ENCODE measurements at regions not wholly inside any gene's neighbourhood (a gene's known extent, or its start where the extent isn't known, plus 50 kb on each side); places are given as distances from the start of the nearest gene placed in this dataset.

GRCh38 chr13:89267734-89268133, 1596.6 kb downstream of the SLITRK5 start:
- ATAC-seq (replicated peaks in 1 of 2), result no peak
- no peak overlapping the region for H3K27ac Mint-ChIP-seq
- DNase-seq, result no peak
- H3K36me3 Mint-ChIP-seq (ENCODE audit: insufficient read depth in 2 of 2), result peaks cover 0 to 2% of the 10 kb centered on the region in 2 donors
- no peaks in the 10 kb centered on the region for H3K4me1 Mint-ChIP-seq (ENCODE audit: low read depth)
- H3K9me3 Mint-ChIP-seq, result peaks cover 8 to 10% of the 10 kb centered on the region in 2 donors
- H3K27me3 Mint-ChIP-seq (ENCODE audit: low read depth), result no peaks in the 10 kb centered on the region
- no peak overlapping the region for H3K4me3 Mint-ChIP-seq

- Mint-ChIP-seq H3K9me3 (peaks cover 6 to 8% of the 10 kb centered on the region in 2 donors), H3K36me3 (ENCODE audit: insufficient read depth in 2 of 2) (no peaks in the 10 kb centered on the region), H3K27ac (no peak overlapping the region), H3K4me3 (no peak overlapping the region), H3K4me1 (ENCODE audit: low read depth) (no peaks in the 10 kb centered on the region), H3K27me3 (ENCODE audit: low read depth) (no peaks in the 10 kb centered on the region)
- DNase-seq, result no peak
- no peak for ATAC-seq (replicated peaks in 1 of 2)
Observed at GRCh38 chr13:89269737-89270136, 1598.6 kb downstream of the SLITRK5 start.

GRCh38 chr13:89270736-89271135, 1599.6 kb downstream of the SLITRK5 start:
- ATAC-seq (replicated peaks in 1 of 2) (no peak), DNase-seq (no peak)
- H3K27ac Mint-ChIP-seq, result no peak overlapping the region
- H3K27me3 Mint-ChIP-seq (ENCODE audit: low read depth), result no peaks in the 10 kb centered on the region
- H3K9me3 Mint-ChIP-seq, result peaks cover 6 to 8% of the 10 kb centered on the region in 2 donors
- no peaks in the 10 kb centered on the region for H3K36me3 Mint-ChIP-seq (ENCODE audit: insufficient read depth in 2 of 2)
- H3K4me3 Mint-ChIP-seq, result no peak overlapping the region
- H3K4me1 Mint-ChIP-seq (ENCODE audit: low read depth), result no peaks in the 10 kb centered on the region

- ATAC-seq (replicated peaks in 1 of 2), result no peak
- no peak for DNase-seq
- no peak overlapping the region for H3K4me3 Mint-ChIP-seq
- H3K9me3 Mint-ChIP-seq, result peaks cover 8 to 9% of the 10 kb centered on the region in 2 donors
- H3K36me3 Mint-ChIP-seq (ENCODE audit: insufficient read depth in 2 of 2), result no peaks in the 10 kb centered on the region
- H3K27ac Mint-ChIP-seq, result no peak overlapping the region
- H3K4me1 Mint-ChIP-seq (ENCODE audit: low read depth), result no peaks in the 10 kb centered on the region
- no peaks in the 10 kb centered on the region for H3K27me3 Mint-ChIP-seq (ENCODE audit: low read depth)
Observed at GRCh38 chr13:89279374-89279773, 1608.2 kb downstream of the SLITRK5 start.

- Mint-ChIP-seq H3K4me1 (ENCODE audit: low read depth) (no peaks in the 10 kb centered on the region), H3K9me3 (peaks cover 8 to 9% of the 10 kb centered on the region in 2 donors), H3K27me3 (ENCODE audit: low read depth) (no peaks in the 10 kb centered on the region), H3K27ac (no peak overlapping the region), H3K36me3 (ENCODE audit: insufficient read depth in 2 of 2) (no peaks in the 10 kb centered on the region), H3K4me3 (no peak overlapping the region)
- no peak for DNase-seq
- no peak for ATAC-seq (replicated peaks in 1 of 2)
Observed at GRCh38 chr13:89281331-89281730, 1610.2 kb downstream of the SLITRK5 start.

GRCh38 chr13:89282241-89282640, 1611.1 kb downstream of the SLITRK5 start:
- Mint-ChIP-seq H3K4me1 (ENCODE audit: low read depth) (no peaks in the 10 kb centered on the region), H3K27me3 (ENCODE audit: low read depth) (no peaks in the 10 kb centered on the region), H3K36me3 (ENCODE audit: insufficient read depth in 2 of 2) (no peaks in the 10 kb centered on the region), H3K27ac (no peak overlapping the region), H3K9me3 (peaks cover 9 to 11% of the 10 kb centered on the region in 2 donors), H3K4me3 (no peak overlapping the region)
- ATAC-seq (replicated peaks in 1 of 2) (no peak), DNase-seq (no peak)

GRCh38 chr13:89287381-89287780, 1616.2 kb downstream of the SLITRK5 start:
- Mint-ChIP-seq H3K27me3 (ENCODE audit: low read depth) (no peaks in the 10 kb centered on the region), H3K4me3 (no peak overlapping the region), H3K9me3 (peaks cover 6 to 9% of the 10 kb centered on the region in 2 donors), H3K27ac (no peak overlapping the region), H3K4me1 (ENCODE audit: low read depth) (no peaks in the 10 kb centered on the region), H3K36me3 (ENCODE audit: insufficient read depth in 2 of 2) (no peaks in the 10 kb centered on the region)
- ATAC-seq (replicated peaks in 1 of 2) (no peak), DNase-seq (no peak)

- H3K36me3 Mint-ChIP-seq (ENCODE audit: insufficient read depth in 2 of 2), result peaks cover 0 to 1% of the 10 kb centered on the region in 2 donors
- H3K27me3 Mint-ChIP-seq (ENCODE audit: low read depth), result no peaks in the 10 kb centered on the region
- no peak for DNase-seq
- H3K9me3 Mint-ChIP-seq, result peaks cover 3 to 12% of the 10 kb centered on the region in 2 donors
- no peak overlapping the region for H3K27ac Mint-ChIP-seq
- no peak for ATAC-seq (replicated peaks in 1 of 2)
- H3K4me1 Mint-ChIP-seq (ENCODE audit: low read depth), result no peaks in the 10 kb centered on the region
- no peak overlapping the region for H3K4me3 Mint-ChIP-seq
Observed at GRCh38 chr13:89294115-89294867, 1623.1 kb downstream of the SLITRK5 start.

GRCh38 chr13:89307278-89307677, 1636.1 kb downstream of the SLITRK5 start:
- ATAC-seq (replicated peaks in 1 of 2), result no peak
- H3K4me3 Mint-ChIP-seq, result no peak overlapping the region
- no peaks in the 10 kb centered on the region for H3K36me3 Mint-ChIP-seq (ENCODE audit: insufficient read depth in 2 of 2)
- no peaks in the 10 kb centered on the region for H3K27me3 Mint-ChIP-seq (ENCODE audit: low read depth)
- no peak for DNase-seq
- H3K4me1 Mint-ChIP-seq (ENCODE audit: low read depth), result no peaks in the 10 kb centered on the region
- no peak overlapping the region for H3K27ac Mint-ChIP-seq
- H3K9me3 Mint-ChIP-seq, result peaks cover 8 to 15% of the 10 kb centered on the region in 2 donors

GRCh38 chr13:89310943-89311672, 1639.9 kb downstream of the SLITRK5 start:
- H3K4me1 Mint-ChIP-seq (ENCODE audit: low read depth), result no peaks in the 10 kb centered on the region
- no peaks in the 10 kb centered on the region for H3K27me3 Mint-ChIP-seq (ENCODE audit: low read depth)
- H3K36me3 Mint-ChIP-seq (ENCODE audit: insufficient read depth in 2 of 2), result no peaks in the 10 kb centered on the region
- ATAC-seq (replicated peaks in 1 of 2) (no peak), DNase-seq (no peak)
- peaks cover 3 to 12% of the 10 kb centered on the region in 2 donors for H3K9me3 Mint-ChIP-seq
- H3K27ac Mint-ChIP-seq, result no peak overlapping the region
- H3K4me3 Mint-ChIP-seq, result no peak overlapping the region

GRCh38 chr13:89315287-89315686, 1644.1 kb downstream of the SLITRK5 start:
- Mint-ChIP-seq H3K27me3 (ENCODE audit: low read depth) (no peaks in the 10 kb centered on the region), H3K4me1 (ENCODE audit: low read depth) (no peaks in the 10 kb centered on the region), H3K27ac (no peak overlapping the region), H3K4me3 (no peak overlapping the region), H3K9me3 (peaks cover 6 to 7% of the 10 kb centered on the region in 2 donors), H3K36me3 (ENCODE audit: insufficient read depth in 2 of 2) (no peaks in the 10 kb centered on the region)
- DNase-seq (no peak), ATAC-seq (replicated peaks in 1 of 2) (no peak)

GRCh38 chr13:89322466-89322865, 1651.3 kb downstream of the SLITRK5 start:
- no peaks in the 10 kb centered on the region for H3K36me3 Mint-ChIP-seq (ENCODE audit: insufficient read depth in 2 of 2)
- no peak overlapping the region for H3K4me3 Mint-ChIP-seq
- no peak overlapping the region for H3K27ac Mint-ChIP-seq
- H3K27me3 Mint-ChIP-seq (ENCODE audit: low read depth), result no peaks in the 10 kb centered on the region
- ATAC-seq (replicated peaks in 1 of 2), result no peak
- DNase-seq, result no peak
- no peaks in the 10 kb centered on the region for H3K4me1 Mint-ChIP-seq (ENCODE audit: low read depth)
- peaks cover 2 to 3% of the 10 kb centered on the region in 2 donors for H3K9me3 Mint-ChIP-seq

GRCh38 chr13:89324582-89324981, 1653.4 kb downstream of the SLITRK5 start:
- H3K9me3 Mint-ChIP-seq, result peaks cover 4 to 8% of the 10 kb centered on the region in 2 donors
- no peak overlapping the region for H3K27ac Mint-ChIP-seq
- H3K27me3 Mint-ChIP-seq (ENCODE audit: low read depth), result no peaks in the 10 kb centered on the region
- no peaks in the 10 kb centered on the region for H3K4me1 Mint-ChIP-seq (ENCODE audit: low read depth)
- H3K36me3 Mint-ChIP-seq (ENCODE audit: insufficient read depth in 2 of 2), result no peaks in the 10 kb centered on the region
- no peak overlapping the region for H3K4me3 Mint-ChIP-seq
- ATAC-seq (replicated peaks in 1 of 2) (no peak), DNase-seq (no peak)
